Fibroblast of the aortic adventitia (primary cell): ENCODE measurements at regions not wholly inside any gene's neighbourhood (a gene's known extent, or its start where the extent isn't known, plus 50 kb on each side); places are given as distances from the start of the nearest gene placed in this dataset.

Experiments used
- DNase-seq: peaks from one replicate; pipeline ENCODE4 v3.0.0-alpha.2; 2010; ENCODE audit warnings: low read depth
- H3K4me3 ChIP-seq: 2 replicates; pipeline ENCODE4 v1.5.1; 2011; ENCODE audit warnings: low read depth, mild to moderate bottlenecking, control low read depth, low read length, moderate library complexity
- TF ChIP-seq, protein P1 (sequence below): IDR thresholded peaks from 2 replicates; pipeline ENCODE4 v1.5.1; 2011; ENCODE audit warnings: mild to moderate bottlenecking, low read length, control low read depth, inconsistent platforms; ENCODE audit not compliant: insufficient read depth

DNA sequence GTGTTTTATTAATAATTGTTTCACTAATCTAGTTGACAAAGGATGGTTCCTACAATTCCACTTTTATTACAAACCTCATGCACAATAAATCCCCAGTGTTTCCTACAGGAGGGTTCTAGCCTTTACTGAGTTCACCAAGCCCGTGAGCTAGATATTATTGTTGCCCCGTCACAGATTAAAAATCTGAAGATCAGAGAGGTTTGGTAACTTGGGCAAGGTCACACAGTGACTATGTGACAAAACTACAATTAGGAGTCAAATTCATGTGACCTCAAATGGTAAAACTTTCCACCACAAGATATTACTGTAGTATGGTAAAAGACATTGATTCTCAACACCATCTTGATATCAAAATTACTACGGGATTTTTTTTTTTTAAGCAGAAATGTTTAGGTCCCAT, 124.6 kb downstream of the BTC start:
- DNase-seq: no peak
- TF ChIP-seq, protein P1, sequence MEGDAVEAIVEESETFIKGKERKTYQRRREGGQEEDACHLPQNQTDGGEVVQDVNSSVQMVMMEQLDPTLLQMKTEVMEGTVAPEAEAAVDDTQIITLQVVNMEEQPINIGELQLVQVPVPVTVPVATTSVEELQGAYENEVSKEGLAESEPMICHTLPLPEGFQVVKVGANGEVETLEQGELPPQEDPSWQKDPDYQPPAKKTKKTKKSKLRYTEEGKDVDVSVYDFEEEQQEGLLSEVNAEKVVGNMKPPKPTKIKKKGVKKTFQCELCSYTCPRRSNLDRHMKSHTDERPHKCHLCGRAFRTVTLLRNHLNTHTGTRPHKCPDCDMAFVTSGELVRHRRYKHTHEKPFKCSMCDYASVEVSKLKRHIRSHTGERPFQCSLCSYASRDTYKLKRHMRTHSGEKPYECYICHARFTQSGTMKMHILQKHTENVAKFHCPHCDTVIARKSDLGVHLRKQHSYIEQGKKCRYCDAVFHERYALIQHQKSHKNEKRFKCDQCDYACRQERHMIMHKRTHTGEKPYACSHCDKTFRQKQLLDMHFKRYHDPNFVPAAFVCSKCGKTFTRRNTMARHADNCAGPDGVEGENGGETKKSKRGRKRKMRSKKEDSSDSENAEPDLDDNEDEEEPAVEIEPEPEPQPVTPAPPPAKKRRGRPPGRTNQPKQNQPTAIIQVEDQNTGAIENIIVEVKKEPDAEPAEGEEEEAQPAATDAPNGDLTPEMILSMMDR: no peak
- no peak overlapping the region for H3K4me3 ChIP-seq

DNA sequence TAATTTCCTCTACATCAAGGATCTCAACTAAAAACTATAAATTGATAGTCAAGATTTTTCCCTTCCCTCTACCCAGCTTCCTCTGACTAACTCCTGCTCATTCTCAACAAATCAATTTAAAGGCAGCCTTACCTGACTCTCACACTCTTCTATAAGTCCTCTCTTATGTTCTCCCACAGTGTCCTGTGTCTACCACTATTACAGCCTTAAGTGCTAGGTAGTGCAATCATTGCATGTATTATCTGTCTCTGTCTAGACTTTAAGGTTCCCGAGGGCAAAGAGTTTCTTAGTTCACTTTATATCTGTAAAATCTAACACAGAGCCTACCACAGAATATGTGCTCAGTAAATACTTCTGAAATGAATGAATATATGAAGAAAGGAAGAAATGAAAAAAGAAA, 123.7 kb downstream of the BTC start:
- no peak for DNase-seq
- no peak overlapping the region for H3K4me3 ChIP-seq
- TF ChIP-seq, protein P1: no peak

DNA sequence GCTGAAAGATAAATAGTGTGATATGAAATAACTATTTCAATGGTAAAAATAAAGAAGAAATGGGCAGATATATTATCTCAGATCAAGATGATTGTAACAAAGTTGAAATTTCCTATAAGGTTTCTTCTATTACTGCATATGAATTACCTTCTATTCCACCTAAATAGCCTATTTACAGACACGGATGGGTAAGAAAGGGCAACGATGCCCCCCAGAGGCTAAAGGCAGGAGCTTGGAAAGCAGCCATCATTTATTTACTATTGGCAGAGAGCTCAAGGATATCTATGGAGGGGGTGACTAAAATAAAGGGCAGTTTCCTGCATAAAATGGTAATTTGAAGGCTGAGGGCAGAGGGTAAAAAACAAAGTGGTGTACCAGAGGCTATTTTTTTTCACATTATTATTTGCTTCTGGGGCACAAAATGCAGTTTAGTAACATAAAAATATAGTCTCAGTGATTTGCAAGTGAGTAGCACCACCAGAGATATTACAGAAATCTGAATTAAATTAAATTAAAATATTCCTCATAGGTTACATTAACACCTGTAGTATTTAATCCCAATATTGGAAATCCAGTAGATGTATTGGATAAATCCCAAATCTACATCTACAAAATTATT, 123.1 kb downstream of the BTC start:
- TF ChIP-seq, protein P1: peak; percentile 58
- no peak overlapping the region for H3K4me3 ChIP-seq
- DNase-seq: peak; percentile 82

DNA sequence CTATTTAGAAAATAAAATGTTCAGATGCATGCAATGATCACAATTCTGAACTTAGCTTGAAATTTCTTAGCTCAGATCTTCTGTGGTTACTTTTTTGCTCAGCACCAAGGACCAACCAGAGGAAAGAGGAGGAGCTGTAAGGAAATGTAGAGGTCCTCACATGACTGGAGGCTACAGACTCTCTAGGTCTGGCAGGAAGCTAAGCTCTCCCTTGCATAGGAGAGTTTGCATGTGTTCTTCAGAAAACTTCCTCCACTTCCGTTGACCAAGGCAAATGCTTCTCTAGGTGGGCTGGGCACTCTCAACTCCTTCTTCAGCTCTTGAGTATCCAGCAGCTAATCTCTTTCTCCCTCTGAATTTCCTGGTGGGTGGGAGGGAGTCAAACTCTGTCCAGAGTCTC, 119.6 kb downstream of the BTC start:
- DNase-seq: peak; percentile 14
- no peak overlapping the region for H3K4me3 ChIP-seq
- TF ChIP-seq, protein P1: no peak

DNA sequence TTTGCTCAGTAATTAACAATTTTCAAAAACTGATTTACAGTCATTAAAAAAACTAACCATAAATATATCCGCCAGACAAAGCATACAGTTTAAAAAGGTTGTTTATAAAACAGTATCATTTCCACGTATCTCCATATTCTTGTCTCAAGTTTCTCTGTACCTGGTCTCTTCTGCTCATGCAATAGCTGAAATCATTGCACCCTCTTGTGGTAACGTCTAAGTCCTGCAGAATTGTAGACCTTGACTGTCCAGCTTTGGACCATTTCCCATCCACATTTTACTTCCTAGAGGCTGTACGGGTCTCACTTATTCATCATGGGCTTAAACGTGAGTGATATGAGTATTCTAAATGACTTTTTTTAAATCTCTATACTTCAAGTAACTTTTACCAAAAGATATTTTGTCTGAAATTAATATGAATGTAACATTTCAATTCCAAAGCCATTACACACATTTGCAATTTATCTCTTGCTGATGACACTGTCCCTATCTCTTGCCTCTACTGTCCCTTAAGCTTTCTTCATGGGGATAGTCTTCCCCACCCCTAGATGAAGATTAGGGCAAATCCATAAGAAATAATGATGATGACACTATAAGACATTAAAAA, 118.5 kb downstream of the BTC start:
- DNase-seq: peak; percentile 83
- TF ChIP-seq, protein P1: peak; percentile 82
- H3K4me3 ChIP-seq: no peak overlapping the region

DNA sequence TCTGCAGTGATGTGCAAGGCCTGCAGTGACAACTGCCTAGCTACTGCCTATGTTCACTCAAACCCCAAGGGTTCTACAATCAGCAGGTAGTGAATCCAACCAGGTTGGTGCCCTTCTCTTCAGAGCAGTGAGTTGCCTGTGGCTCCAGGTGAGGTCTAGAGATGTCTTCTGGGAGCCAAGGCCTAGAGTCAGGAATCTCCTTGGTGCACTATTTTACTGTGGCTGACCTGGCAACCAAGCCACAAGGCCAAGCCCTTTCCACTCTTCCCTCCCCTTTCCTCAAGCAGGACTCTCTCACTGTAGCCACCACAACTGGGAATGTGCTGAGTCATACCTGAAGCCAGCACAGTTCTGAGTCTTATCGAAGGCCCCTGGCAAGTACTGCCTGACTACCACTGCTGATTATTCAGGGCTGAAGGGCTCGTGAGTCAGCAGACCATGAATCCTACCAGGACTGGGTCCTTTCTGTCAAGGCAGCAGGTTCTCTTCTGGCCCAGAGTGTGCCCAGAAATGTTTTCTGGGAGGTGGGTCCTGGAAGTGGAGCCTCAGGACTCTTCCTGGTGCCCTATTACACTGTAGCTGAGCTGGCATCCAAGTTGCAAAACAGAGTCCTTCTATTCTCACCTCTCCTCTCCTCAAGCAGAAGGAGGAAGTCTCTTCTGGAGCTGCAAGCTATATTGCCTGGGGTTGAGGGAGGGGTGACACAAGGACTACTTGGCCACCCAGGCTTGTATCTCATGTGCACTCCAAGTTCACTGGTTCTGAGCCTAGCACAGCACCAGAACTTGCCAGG, 111.6 kb downstream of the BTC start:
- DNase-seq: peak; percentile 94
- no peak overlapping the region for H3K4me3 ChIP-seq
- TF ChIP-seq, protein P1: no peak
